ENCODE measurements at regions not wholly inside any gene's neighbourhood (a gene's known extent, or its start where the extent isn't known, plus 50 kb on each side); places are given as distances from the start of the nearest gene placed in this dataset.

DNA sequence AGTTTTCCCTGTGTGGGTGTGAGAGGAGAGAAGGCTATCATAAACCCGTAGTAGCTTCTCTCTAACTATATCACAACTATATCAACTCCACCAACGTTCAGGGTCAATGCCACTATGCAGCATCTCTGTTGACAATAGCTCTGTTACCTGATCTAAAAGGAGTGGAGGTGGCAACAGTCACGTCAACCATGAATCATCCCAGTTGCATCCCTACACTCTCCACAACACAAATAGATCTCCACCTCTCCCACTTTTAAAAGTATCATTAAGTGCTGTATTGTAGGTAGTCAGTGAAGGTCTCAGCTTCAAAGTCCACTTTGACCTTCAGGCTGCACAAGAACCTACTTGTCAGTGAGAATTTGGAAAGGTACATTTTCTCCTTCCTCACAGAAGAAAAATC, 600.5 kb upstream of the GRIA3 start:
- ATAC-seq (ENCODE audit: low read depth), result no peak

DNA sequence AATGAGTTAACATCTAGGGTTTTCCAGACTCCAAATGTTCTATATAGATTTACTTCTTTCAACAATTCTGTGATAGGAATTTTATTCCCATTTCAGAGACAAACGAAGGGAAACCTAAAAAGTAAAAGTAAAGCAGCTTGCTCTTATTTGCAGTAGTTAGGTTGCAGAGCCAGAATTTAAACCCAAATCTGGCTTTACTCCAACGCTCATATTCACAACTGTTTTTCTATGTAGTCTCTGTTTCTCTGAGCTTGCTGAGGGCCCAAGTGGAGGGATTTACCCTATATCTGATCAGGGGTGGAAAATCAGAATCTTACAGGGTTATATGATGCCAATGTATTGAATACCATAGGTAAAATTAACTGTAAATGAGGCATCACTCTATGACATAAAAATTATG, 599.1 kb upstream of the GRIA3 start:
- Mint-ChIP-seq H3K27me3 (no peaks in the 10 kb centered on the region), H3K27ac (no peak overlapping the region), H3K4me3 (no peak overlapping the region), H3K9me3 (ENCODE audit: insufficient read depth) (no peaks in the 10 kb centered on the region), H3K4me1 (no peaks in the 10 kb centered on the region)
- no peak overlapping the region for H3K4me3 ChIP-seq (ENCODE audit: control extremely low read depth in 1 of 5, extremely low read depth in 1 of 5, insufficient read depth in 1 of 5, low read depth in 2 of 5, low read length in 4 of 5)
- no peak for ATAC-seq (ENCODE audit: low read depth)
- H3K79me2 ChIP-seq (ENCODE audit: control insufficient read depth, insufficient read depth, low read length), result no peaks in the 10 kb centered on the region
- no peak overlapping the region for H2AFZ ChIP-seq (ENCODE audit: insufficient read depth, low read depth, low read length, poor library complexity, severe bottlenecking)
- no peak overlapping the region for H3K27ac ChIP-seq (ENCODE audit: low read length in 2 of 2)
- intact Hi-C loops (cut with micrococcal nuclease), result no loop called here
- H3K4me1 ChIP-seq (ENCODE audit: control insufficient read depth in 2 of 2, insufficient read depth in 2 of 2, low read length in 2 of 2), result no peaks in the 10 kb centered on the region
- no peaks in the 10 kb centered on the region for H3K9me3 ChIP-seq (ENCODE audit: control extremely low read depth in 1 of 3, control insufficient read depth in 2 of 3, insufficient read depth in 1 of 3, low read length in 2 of 3)
- H4K20me1 ChIP-seq (ENCODE audit: control insufficient read depth, insufficient read depth, low read length, poor library complexity, severe bottlenecking), result no peaks in the 10 kb centered on the region
- TF ChIP-seq EZH2 (IDR thresholded peaks at IDR 0.05; ENCODE audit: borderline replicate concordance, insufficient read depth, low read depth, low read length, poor library complexity, severe bottlenecking), result no peak
- TF ChIP-seq, protein P1, sequence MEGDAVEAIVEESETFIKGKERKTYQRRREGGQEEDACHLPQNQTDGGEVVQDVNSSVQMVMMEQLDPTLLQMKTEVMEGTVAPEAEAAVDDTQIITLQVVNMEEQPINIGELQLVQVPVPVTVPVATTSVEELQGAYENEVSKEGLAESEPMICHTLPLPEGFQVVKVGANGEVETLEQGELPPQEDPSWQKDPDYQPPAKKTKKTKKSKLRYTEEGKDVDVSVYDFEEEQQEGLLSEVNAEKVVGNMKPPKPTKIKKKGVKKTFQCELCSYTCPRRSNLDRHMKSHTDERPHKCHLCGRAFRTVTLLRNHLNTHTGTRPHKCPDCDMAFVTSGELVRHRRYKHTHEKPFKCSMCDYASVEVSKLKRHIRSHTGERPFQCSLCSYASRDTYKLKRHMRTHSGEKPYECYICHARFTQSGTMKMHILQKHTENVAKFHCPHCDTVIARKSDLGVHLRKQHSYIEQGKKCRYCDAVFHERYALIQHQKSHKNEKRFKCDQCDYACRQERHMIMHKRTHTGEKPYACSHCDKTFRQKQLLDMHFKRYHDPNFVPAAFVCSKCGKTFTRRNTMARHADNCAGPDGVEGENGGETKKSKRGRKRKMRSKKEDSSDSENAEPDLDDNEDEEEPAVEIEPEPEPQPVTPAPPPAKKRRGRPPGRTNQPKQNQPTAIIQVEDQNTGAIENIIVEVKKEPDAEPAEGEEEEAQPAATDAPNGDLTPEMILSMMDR (IDR thresholded peaks at IDR 0.05), result no peak
- no CpG with 5 or more reads among the region's 2 CpGs for whole genome bisulfite sequencing (ENCODE audit: insufficient coverage)
- H3K27me3 ChIP-seq (replicated peaks in 1 of 4; ENCODE audit: control extremely low read depth in 1 of 4, control insufficient read depth in 3 of 4, insufficient read depth in 4 of 4, low read length in 3 of 4), result no peaks in the 10 kb centered on the region
- DNase-seq, result no peak
- no peaks in the 10 kb centered on the region for H3K36me3 ChIP-seq (replicated peaks in 1 of 2; ENCODE audit: control extremely low read depth in 1 of 2, control insufficient read depth in 1 of 2, extremely low read depth in 1 of 2, insufficient read depth in 2 of 2, low read length in 1 of 2)
- H3K9ac ChIP-seq (ENCODE audit: low read length), result no peak overlapping the region
- ChIA-PET CTCF (no interaction called here), POLR2A (no interaction called here)
- H3K4me2 ChIP-seq (replicated peaks; ENCODE audit: low read depth, low read length, poor library complexity, severe bottlenecking), result no peak overlapping the region

More for the DNA sequence above, 600.5 kb upstream of the GRIA3 start:
- no peak overlapping the region for H3K27ac Mint-ChIP-seq
- no peak for DNase-seq
- no peaks in the 10 kb centered on the region for H3K9me3 Mint-ChIP-seq (ENCODE audit: insufficient read depth)
- no peaks in the 10 kb centered on the region for H3K27me3 Mint-ChIP-seq
- H3K4me1 Mint-ChIP-seq, result no peaks in the 10 kb centered on the region
- intact Hi-C loops (cut with micrococcal nuclease), result no loop called here
- H3K27ac ChIP-seq (ENCODE audit: low read length in 2 of 2), result no peak overlapping the region
- H3K36me3 ChIP-seq (replicated peaks in 1 of 2; ENCODE audit: control extremely low read depth in 1 of 2, control insufficient read depth in 1 of 2, extremely low read depth in 1 of 2, insufficient read depth in 2 of 2, low read length in 1 of 2), result no peaks in the 10 kb centered on the region
- no peaks in the 10 kb centered on the region for H3K79me2 ChIP-seq (ENCODE audit: control insufficient read depth, insufficient read depth, low read length)
- H3K4me3 ChIP-seq (ENCODE audit: control extremely low read depth in 1 of 5, extremely low read depth in 1 of 5, insufficient read depth in 1 of 5, low read depth in 2 of 5, low read length in 4 of 5), result no peak overlapping the region
- no peaks in the 10 kb centered on the region for H4K20me1 ChIP-seq (ENCODE audit: control insufficient read depth, insufficient read depth, low read length, poor library complexity, severe bottlenecking)
- no peak overlapping the region for H3K4me2 ChIP-seq (replicated peaks; ENCODE audit: low read depth, low read length, poor library complexity, severe bottlenecking)
- H3K4me1 ChIP-seq (ENCODE audit: control insufficient read depth in 2 of 2, insufficient read depth in 2 of 2, low read length in 2 of 2), result no peaks in the 10 kb centered on the region
- H3K9me3 ChIP-seq (ENCODE audit: control extremely low read depth in 1 of 3, control insufficient read depth in 2 of 3, insufficient read depth in 1 of 3, low read length in 2 of 3), result no peaks in the 10 kb centered on the region
- no peak overlapping the region for H2AFZ ChIP-seq (ENCODE audit: insufficient read depth, low read depth, low read length, poor library complexity, severe bottlenecking)
- POLR2A ChIA-PET, result no interaction called here
- TF ChIP-seq EZH2 (IDR thresholded peaks at IDR 0.05; ENCODE audit: borderline replicate concordance, insufficient read depth, low read depth, low read length, poor library complexity, severe bottlenecking), result no peak
- TF ChIP-seq, protein P1 (IDR thresholded peaks at IDR 0.05), result no peak
- H3K4me3 Mint-ChIP-seq, result no peak overlapping the region
- H3K27me3 ChIP-seq (replicated peaks in 1 of 4; ENCODE audit: control extremely low read depth in 1 of 4, control insufficient read depth in 3 of 4, insufficient read depth in 4 of 4, low read length in 3 of 4), result no peaks in the 10 kb centered on the region
- CTCF ChIA-PET, result no interaction called here
- no peak overlapping the region for H3K9ac ChIP-seq (ENCODE audit: low read length)
- no CpG with 5 or more reads among the region's 3 CpGs for WGBS (ENCODE audit: insufficient coverage)

Data from B cell (primary cell).